PC-9 (cell line): ENCODE measurements at regions not wholly inside any gene's neighbourhood (a gene's known extent, or its start where the extent isn't known, plus 50 kb on each side); places are given as distances from the start of the nearest gene placed in this dataset.

Source experiments
- BruUV-seq: library from RNA; stranded (reverse); fragments of 400-500 nt; replicated peaks from 2 replicates; lab custom pipeline; 2021; lab: Mats Ljungman, UMichigan
- CTCF ChIA-PET: fragments of 300-600 bp; sonication (Branson Sonifier 250); formaldehyde crosslinking; loops from one replicate; lab custom pipeline; 2022; ENCODE audit warnings: antibody characterized with exemption; lab: Charles Lee
- POLR2A ChIA-PET: fragments of 300-600 bp; sonication (Branson Sonifier 250); formaldehyde crosslinking; loops from one replicate; lab custom pipeline; 2022; ENCODE audit warnings: antibody characterized with exemption; ENCODE audit not compliant: unreplicated experiment; lab: Charles Lee
- DNase-seq, 2 experiments: peaks; one replicate each; pipeline versions ENCODE4 v3.0.0 to v3.0.0-alpha.2; 2015 to 2022; ENCODE audit warnings: mixed read lengths in 1 of 2
- H2AFZ ChIP-seq: fragments of 200-600 bp; sonication (generic); 2 replicates; pipeline ENCODE4 v1.8.1; 2017; ENCODE audit warnings: antibody characterized with exemption
- H3F3A ChIP-seq: fragments of 200-600 bp; sonication (generic); 2 replicates; pipeline ENCODE4 v1.8.1; 2017; ENCODE audit warnings: antibody characterized with exemption, mild to moderate bottlenecking, low read depth; ENCODE audit not compliant: insufficient read depth
- H3K27ac ChIP-seq: fragments of 200-600 bp; sonication (generic); 2 replicates; pipeline ENCODE4 v1.6.1; 2016; ENCODE audit warnings: mixed run types
- H3K27me3 ChIP-seq: fragments of 200-600 bp; sonication (generic); 2 replicates; pipeline ENCODE4 v1.6.1; 2016; ENCODE audit warnings: low read depth, mixed run types; ENCODE audit not compliant: insufficient read depth
- H3K36me3 ChIP-seq: fragments of 200-600 bp; sonication (generic); 2 replicates; pipeline ENCODE4 v1.6.1; 2016; ENCODE audit warnings: low read depth, mixed run types
- H3K4me1 ChIP-seq: fragments of 200-600 bp; sonication (generic); replicated peaks from 2 replicates; pipeline ENCODE4 v1.6.1; 2016; ENCODE audit warnings: mixed run types; ENCODE audit not compliant: insufficient read depth
- H3K4me2 ChIP-seq: fragments of 200-600 bp; sonication (generic); 2 replicates; pipeline ENCODE4 v1.6.1; 2017; ENCODE audit warnings: mixed run types
- H3K4me3 ChIP-seq: fragments of 200-600 bp; sonication (generic); 2 replicates; pipeline ENCODE4 v1.6.1; 2016; ENCODE audit warnings: mixed run types
- H3K79me2 ChIP-seq: fragments of 200-600 bp; sonication (generic); 2 replicates; pipeline ENCODE4 v1.6.1; 2017; ENCODE audit warnings: low read depth, mixed run types
- H3K9me2 ChIP-seq: fragments of 200-600 bp; sonication (generic); 2 replicates; pipeline ENCODE4 v1.8.1; 2017; ENCODE audit warnings: mild to moderate bottlenecking; ENCODE audit not compliant: insufficient read depth
- H3K9me3 ChIP-seq: fragments of 200-600 bp; sonication (generic); 2 replicates; pipeline ENCODE4 v1.8.1; 2016; ENCODE audit warnings: low read depth; ENCODE audit not compliant: insufficient read depth
- H4K20me1 ChIP-seq: fragments of 200-600 bp; sonication (generic); 2 replicates; pipeline ENCODE4 v1.8.1; 2017; ENCODE audit not compliant: insufficient read depth
- EZH2 ChIP-seq: fragments of 200-600 bp; sonication (generic); IDR thresholded peaks from 2 replicates; pipeline ENCODE4 v1.8.0; 2017; ENCODE audit warnings: antibody characterized with exemption, low read depth
- intact Hi-C: fragments of 100-400 bp; cut with micrococcal nuclease; formaldehyde crosslinking; loops from one replicate; pipeline ENCODE4 v1.10.0; 2022; ENCODE audit not compliant: unreplicated experiment
- TF ChIP-seq, protein P1 (sequence below): fragments of 200-600 bp; sonication (generic); conservative IDR thresholded peaks from 2 replicates; pipeline ENCODE4 v1.6.1; 2017; ENCODE audit warnings: mixed run types, antibody characterized with exemption, mild to moderate bottlenecking, moderate library complexity

- intact Hi-C loops, result no loop called here
- TF ChIP-seq EZH2, result no peak
- TF ChIP-seq, protein P1, sequence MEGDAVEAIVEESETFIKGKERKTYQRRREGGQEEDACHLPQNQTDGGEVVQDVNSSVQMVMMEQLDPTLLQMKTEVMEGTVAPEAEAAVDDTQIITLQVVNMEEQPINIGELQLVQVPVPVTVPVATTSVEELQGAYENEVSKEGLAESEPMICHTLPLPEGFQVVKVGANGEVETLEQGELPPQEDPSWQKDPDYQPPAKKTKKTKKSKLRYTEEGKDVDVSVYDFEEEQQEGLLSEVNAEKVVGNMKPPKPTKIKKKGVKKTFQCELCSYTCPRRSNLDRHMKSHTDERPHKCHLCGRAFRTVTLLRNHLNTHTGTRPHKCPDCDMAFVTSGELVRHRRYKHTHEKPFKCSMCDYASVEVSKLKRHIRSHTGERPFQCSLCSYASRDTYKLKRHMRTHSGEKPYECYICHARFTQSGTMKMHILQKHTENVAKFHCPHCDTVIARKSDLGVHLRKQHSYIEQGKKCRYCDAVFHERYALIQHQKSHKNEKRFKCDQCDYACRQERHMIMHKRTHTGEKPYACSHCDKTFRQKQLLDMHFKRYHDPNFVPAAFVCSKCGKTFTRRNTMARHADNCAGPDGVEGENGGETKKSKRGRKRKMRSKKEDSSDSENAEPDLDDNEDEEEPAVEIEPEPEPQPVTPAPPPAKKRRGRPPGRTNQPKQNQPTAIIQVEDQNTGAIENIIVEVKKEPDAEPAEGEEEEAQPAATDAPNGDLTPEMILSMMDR, result no peak
- H3K36me3 ChIP-seq, result no peaks in the 10 kb centered on the region
- H3F3A ChIP-seq, result no peaks in the 10 kb centered on the region
- no peak overlapping the region for H3K4me3 ChIP-seq
- no peaks in the 10 kb centered on the region for H3K4me1 ChIP-seq
- no TSS peak for BruUV-seq
- H2AFZ ChIP-seq, result no peak overlapping the region
- ChIA-PET CTCF (interaction anchor here (0.6 kb wide), 1 partner anchor 107 kb away, joined by 4 read pairs; no protein-coding TSS in a partner anchor), POLR2A (no interaction called here)
- no peaks in the 10 kb centered on the region for H3K9me2 ChIP-seq
- no peaks in the 10 kb centered on the region for H3K27me3 ChIP-seq
- H4K20me1 ChIP-seq, result 0 out of 2 replicates have a peak, but pooled peaks cover 6% of the 10 kb centered on the region
- H3K9me3 ChIP-seq, result no peaks in the 10 kb centered on the region
- H3K4me2 ChIP-seq, result no peak overlapping the region
- no peaks in the 10 kb centered on the region for H3K79me2 ChIP-seq
- DNase-seq, result no peak
- no peak overlapping the region for H3K27ac ChIP-seq
Measured at GRCh38 chr10:45564303-45564959, 108.1 kb downstream of the ZFAND4 start.

GRCh38 chr10:45561952-45562351, 110.6 kb downstream of the ZFAND4 start:
- Histone ChIP-seq H3K27me3 (no peaks in the 10 kb centered on the region), H2AFZ (no peak overlapping the region), H3K79me2 (no peaks in the 10 kb centered on the region), H3K4me1 (no peaks in the 10 kb centered on the region), H3K9me2 (no peaks in the 10 kb centered on the region), H3K4me2 (no peak overlapping the region), H3F3A (no peaks in the 10 kb centered on the region), H3K36me3 (no peaks in the 10 kb centered on the region), H3K9me3 (no peaks in the 10 kb centered on the region), H3K27ac (no peak overlapping the region), H4K20me1 (0 out of 2 replicates have a peak, but pooled peaks cover 6% of the 10 kb centered on the region), H3K4me3 (no peak overlapping the region)
- POLR2A ChIA-PET, result no interaction called here
- intact Hi-C loops, result no loop called here
- no TSS peak for BruUV-seq
- no peak for DNase-seq
- TF ChIP-seq, protein P1, result no peak
- TF ChIP-seq EZH2, result no peak
- CTCF ChIA-PET, result no interaction called here

DNA sequence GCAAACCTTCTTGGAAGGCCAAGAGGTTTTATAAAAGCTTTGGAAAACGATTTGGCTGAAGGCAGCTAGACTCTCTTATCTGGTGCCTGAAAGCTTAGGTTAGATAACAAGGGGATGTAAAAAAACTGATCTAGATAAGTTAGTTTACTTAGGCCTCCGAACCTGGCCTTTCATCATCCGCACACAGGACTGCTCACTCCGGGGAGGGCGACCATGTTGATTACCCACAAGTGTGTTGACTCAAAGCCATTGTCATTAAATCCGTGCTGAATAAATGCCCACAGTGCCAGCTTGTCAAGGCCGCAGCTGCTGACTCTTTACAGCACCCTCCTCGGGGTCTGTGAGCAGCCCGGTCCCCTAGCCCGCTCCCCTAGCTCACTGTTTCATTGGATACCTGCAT, 112.3 kb downstream of the ZFAND4 start:
- POLR2A ChIA-PET, result no interaction called here
- CTCF ChIA-PET, result no interaction called here
- H3K9me2 ChIP-seq, result no peaks in the 10 kb centered on the region

More for the DNA sequence above, 112.3 kb downstream of the ZFAND4 start:
- Histone ChIP-seq H3K27ac (no peak overlapping the region), H3K4me3 (no peak overlapping the region), H3K9me3 (no peaks in the 10 kb centered on the region), H3K79me2 (no peaks in the 10 kb centered on the region), H4K20me1 (0 out of 2 replicates have a peak, but pooled peaks cover 6% of the 10 kb centered on the region), H3K4me2 (no peak overlapping the region), H3F3A (no peaks in the 10 kb centered on the region), H2AFZ (no peak overlapping the region), H3K36me3 (no peaks in the 10 kb centered on the region), H3K27me3 (no peaks in the 10 kb centered on the region), H3K4me1 (no peaks in the 10 kb centered on the region)
- DNase-seq, result no peak
- TF ChIP-seq EZH2, result no peak
- TF ChIP-seq, protein P1, result no peak
- intact Hi-C loops, result no loop called here
- BruUV-seq, result no TSS peak
